HEK293 (cell line): ENCODE measurements at regions not wholly inside any gene's neighbourhood (a gene's known extent, or its start where the extent isn't known, plus 50 kb on each side); places are given as distances from the start of the nearest gene placed in this dataset.

Experiments
- CTCF ChIA-PET: fragments of 350-600 bp; formaldehyde crosslinking; extraction: SDS; loops from one replicate; lab custom pipeline; 2021; ENCODE audit warnings: antibody characterized with exemption; lab: Yijun Ruan, JAX
- POLR2A ChIA-PET: fragments of 300-600 bp; formaldehyde crosslinking; extraction: SDS; loops from one replicate; lab custom pipeline; 2020; ENCODE audit warnings: antibody characterized with exemption, inconsistent platforms; lab: Yijun Ruan, JAX
- H3K27ac ChIP-seq: fragments of 200-500 bp; sonication (Bioruptor generic); 2 replicates; pipeline ENCODE4 v1.5.1; 2014; ENCODE audit warnings: low read depth, low read length, control low read depth, inconsistent platforms; ENCODE audit errors: extremely low read depth
- H3K36me3 ChIP-seq, 2 experiments: fragments of 200-500 bp in 1 of 2; sonication (Bioruptor generic) in 1 of 2; 1 replicate in 1 of 2; 2 replicates in 1 of 2; pipeline ENCODE4 v1.5.1; 2014 to 2017; ENCODE audit warnings: inconsistent platforms in 2 of 2, low read length in 2 of 2; ENCODE audit not compliant: control insufficient read depth in 2 of 2, insufficient read depth in 1 of 2
- H3K4me1 ChIP-seq: fragments of 200-500 bp; sonication (Bioruptor generic); 2 replicates; pipeline ENCODE4 v1.5.1; 2014; ENCODE audit warnings: mild to moderate bottlenecking, low read length, inconsistent platforms; ENCODE audit not compliant: control insufficient read depth, insufficient read depth
- H3K4me3 ChIP-seq: 2 replicates; pipeline ENCODE4 v1.5.1; 2011; ENCODE audit warnings: low read depth, mild to moderate bottlenecking, control low read depth, low read length, moderate library complexity
- H3K9me3 ChIP-seq: fragments of 200-500 bp; sonication (Bioruptor generic); 2 replicates; pipeline ENCODE4 v1.5.1; 2014; ENCODE audit warnings: low read depth, low read length, inconsistent platforms; ENCODE audit not compliant: control insufficient read depth, insufficient read depth
- GLIS1 ChIP-seq: fragments of 450-650 bp; formaldehyde crosslinking; IDR thresholded peaks from 2 replicates; pipeline ENCODE4 v1.5.1; 2016; ENCODE audit warnings: missing biosample characterization, missing genetic modification characterization
- MZF1 ChIP-seq: fragments of 450-650 bp; formaldehyde crosslinking; IDR thresholded peaks from 2 replicates; pipeline ENCODE4 v1.5.1; 2017; ENCODE audit warnings: missing biosample characterization, missing genetic modification characterization, borderline replicate concordance
- REPIN1 ChIP-seq: fragments of 450-650 bp; formaldehyde crosslinking; IDR thresholded peaks from 2 replicates; pipeline ENCODE4 v1.5.1; 2017; ENCODE audit warnings: missing biosample characterization, missing genetic modification characterization, low read depth
- ZBTB1 ChIP-seq: fragments of 450-650 bp; formaldehyde crosslinking; IDR thresholded peaks from 2 replicates; pipeline ENCODE4 v1.5.1; 2016; ENCODE audit warnings: missing biosample characterization, missing genetic modification characterization
- ZBTB17 ChIP-seq: fragments of 450-650 bp; formaldehyde crosslinking; IDR thresholded peaks from 2 replicates; pipeline ENCODE4 v1.5.1; 2016; ENCODE audit warnings: missing biosample characterization, missing genetic modification characterization
- ZBTB7A ChIP-seq: fragments of 450-650 bp; formaldehyde crosslinking; IDR thresholded peaks from 2 replicates; pipeline ENCODE4 v1.5.1; 2016; ENCODE audit warnings: low read depth, missing biosample characterization, missing genetic modification characterization
- ZFP3 ChIP-seq: fragments of 450-650 bp; formaldehyde crosslinking; IDR thresholded peaks from 2 replicates; pipeline ENCODE4 v1.5.1; 2016; ENCODE audit warnings: low read depth, missing biosample characterization, missing genetic modification characterization
- ZNF221 ChIP-seq: fragments of 450-650 bp; formaldehyde crosslinking; IDR thresholded peaks from 2 replicates; pipeline ENCODE4 v1.5.1; 2017; ENCODE audit warnings: missing biosample characterization, missing genetic modification characterization, borderline replicate concordance
- ZNF239 ChIP-seq: fragments of 450-650 bp; formaldehyde crosslinking; IDR thresholded peaks from 2 replicates; pipeline ENCODE4 v1.5.1; 2016; ENCODE audit warnings: missing biosample characterization, missing genetic modification characterization
- ZNF274 ChIP-seq, 2 experiments: fragments of 200-500 bp in 1 of 2; fragments of 450-650 bp in 1 of 2; sonication (Bioruptor generic) in 1 of 2; formaldehyde crosslinking in 1 of 2; IDR thresholded peaks; 2 replicates each; pipeline versions ENCODE4 v1.5.1 to v1.6.1; 2014 to 2016; ENCODE audit warnings: borderline replicate concordance in 1 of 2, inconsistent platforms in 1 of 2, low read length in 1 of 2, missing biosample characterization in 1 of 2, missing genetic modification characterization in 1 of 2
- ZNF571 ChIP-seq: fragments of 450-650 bp; formaldehyde crosslinking; IDR thresholded peaks from 2 replicates; pipeline ENCODE4 v1.5.0; 2017; ENCODE audit warnings: missing biosample characterization, missing genetic modification characterization
- ZNF621 ChIP-seq: fragments of 450-650 bp; formaldehyde crosslinking; IDR thresholded peaks from 2 replicates; pipeline ENCODE4 v1.5.1; 2017; ENCODE audit warnings: missing biosample characterization, missing genetic modification characterization
- ZNF776 ChIP-seq: fragments of 450-650 bp; formaldehyde crosslinking; IDR thresholded peaks from 2 replicates; pipeline ENCODE4 v1.5.0; 2017; ENCODE audit warnings: missing biosample characterization, missing genetic modification characterization, borderline replicate concordance
- ZXDB ChIP-seq: fragments of 450-650 bp; formaldehyde crosslinking; IDR thresholded peaks from 2 replicates; pipeline ENCODE4 v1.5.1; 2016; ENCODE audit warnings: missing biosample characterization, missing genetic modification characterization
- TF ChIP-seq, protein P1 (sequence below): fragments of 450-650 bp; formaldehyde crosslinking; optimal IDR thresholded peaks from 2 replicates; pipeline ENCODE3; 2016; ENCODE audit warnings: missing biosample characterization, mild to moderate bottlenecking, missing genetic modification characterization
- TF ChIP-seq, protein P2 (sequence below): fragments of 450-650 bp; formaldehyde crosslinking; IDR thresholded peaks from 2 replicates; pipeline ENCODE4 v1.5.0; 2017; ENCODE audit warnings: missing biosample characterization, missing genetic modification characterization, borderline replicate concordance
- TF ChIP-seq, protein P3 (sequence below): fragments of 450-650 bp; formaldehyde crosslinking; IDR thresholded peaks from 2 replicates; pipeline ENCODE4 v1.5.1; 2016; ENCODE audit warnings: missing biosample characterization, missing genetic modification characterization
- TF ChIP-seq, protein P4 (sequence below): fragments of 450-650 bp; formaldehyde crosslinking; IDR thresholded peaks from 2 replicates; pipeline ENCODE4 v1.5.1; 2017; ENCODE audit warnings: missing biosample characterization, missing genetic modification characterization
- TF ChIP-seq, protein P5 (sequence below): fragments of 450-650 bp; formaldehyde crosslinking; IDR thresholded peaks from 2 replicates; pipeline ENCODE4 v1.5.1; 2016; ENCODE audit warnings: missing biosample characterization, missing genetic modification characterization

DNA sequence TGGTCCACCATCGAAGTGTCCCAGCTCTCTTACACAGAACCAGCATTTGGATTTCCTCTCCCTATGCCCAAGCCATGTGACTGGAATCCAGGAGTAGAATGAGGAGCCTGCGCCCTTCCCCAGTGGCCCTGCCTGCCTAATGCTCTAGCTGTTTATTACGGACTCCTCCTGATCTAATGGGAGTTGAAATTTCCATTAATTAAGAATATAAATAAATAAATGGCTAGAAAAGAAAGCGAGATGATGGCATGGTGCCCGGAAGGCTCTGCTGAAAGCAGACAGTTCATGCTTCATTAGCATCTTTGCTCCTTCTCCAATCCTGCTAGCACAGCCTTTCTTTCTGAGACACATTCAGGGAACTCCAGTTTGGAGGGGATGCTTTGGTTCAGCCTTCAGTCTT lies 216.2 kb downstream of the SEC16B start:
- H3K4me1 ChIP-seq: no peaks in the 10 kb centered on the region
- ChIA-PET CTCF (interaction anchor here (1.0 kb wide), 1 partner anchor 27 kb away, joined by 5 read pairs; no protein-coding TSS in a partner anchor), POLR2A (no interaction called here)
- no peaks in the 10 kb centered on the region for H3K9me3 ChIP-seq
- TF ChIP-seq ZXDB (tag by site-specific recombination): no peak
- TF ChIP-seq ZNF571 (tag by site-specific recombination): no peak
- TF ChIP-seq ZBTB17: no peak
- TF ChIP-seq ZNF274 (IDR thresholded peaks at IDR 0.05; ENCODE audit: low read length): no peak
- no peak for TF ChIP-seq ZNF274 (tag by site-specific recombination; IDR thresholded peaks at IDR 0.05; ENCODE audit: borderline replicate concordance)
- TF ChIP-seq, protein P1, sequence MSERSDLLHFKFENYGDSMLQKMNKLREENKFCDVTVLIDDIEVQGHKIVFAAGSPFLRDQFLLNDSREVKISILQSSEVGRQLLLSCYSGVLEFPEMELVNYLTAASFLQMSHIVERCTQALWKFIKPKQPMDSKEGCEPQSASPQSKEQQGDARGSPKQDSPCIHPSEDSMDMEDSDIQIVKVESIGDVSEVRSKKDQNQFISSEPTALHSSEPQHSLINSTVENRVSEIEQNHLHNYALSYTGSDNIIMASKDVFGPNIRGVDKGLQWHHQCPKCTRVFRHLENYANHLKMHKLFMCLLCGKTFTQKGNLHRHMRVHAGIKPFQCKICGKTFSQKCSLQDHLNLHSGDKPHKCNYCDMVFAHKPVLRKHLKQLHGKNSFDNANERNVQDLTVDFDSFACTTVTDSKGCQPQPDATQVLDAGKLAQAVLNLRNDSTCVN (tag by site-specific recombination): no peak
- TF ChIP-seq ZNF621 (tag by site-specific recombination): no peak
- TF ChIP-seq, protein P2, sequence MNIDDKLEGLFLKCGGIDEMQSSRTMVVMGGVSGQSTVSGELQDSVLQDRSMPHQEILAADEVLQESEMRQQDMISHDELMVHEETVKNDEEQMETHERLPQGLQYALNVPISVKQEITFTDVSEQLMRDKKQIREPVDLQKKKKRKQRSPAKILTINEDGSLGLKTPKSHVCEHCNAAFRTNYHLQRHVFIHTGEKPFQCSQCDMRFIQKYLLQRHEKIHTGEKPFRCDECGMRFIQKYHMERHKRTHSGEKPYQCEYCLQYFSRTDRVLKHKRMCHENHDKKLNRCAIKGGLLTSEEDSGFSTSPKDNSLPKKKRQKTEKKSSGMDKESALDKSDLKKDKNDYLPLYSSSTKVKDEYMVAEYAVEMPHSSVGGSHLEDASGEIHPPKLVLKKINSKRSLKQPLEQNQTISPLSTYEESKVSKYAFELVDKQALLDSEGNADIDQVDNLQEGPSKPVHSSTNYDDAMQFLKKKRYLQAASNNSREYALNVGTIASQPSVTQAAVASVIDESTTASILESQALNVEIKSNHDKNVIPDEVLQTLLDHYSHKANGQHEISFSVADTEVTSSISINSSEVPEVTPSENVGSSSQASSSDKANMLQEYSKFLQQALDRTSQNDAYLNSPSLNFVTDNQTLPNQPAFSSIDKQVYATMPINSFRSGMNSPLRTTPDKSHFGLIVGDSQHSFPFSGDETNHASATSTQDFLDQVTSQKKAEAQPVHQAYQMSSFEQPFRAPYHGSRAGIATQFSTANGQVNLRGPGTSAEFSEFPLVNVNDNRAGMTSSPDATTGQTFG: no peak
- TF ChIP-seq GLIS1 (tag by site-specific recombination): no peak
- TF ChIP-seq ZFP3 (tag by site-specific recombination): no peak
- no peak for TF ChIP-seq ZBTB1
- no peak for TF ChIP-seq ZBTB7A (tag by site-specific recombination)
- no peak for TF ChIP-seq ZNF239 (tag by site-specific recombination)
- TF ChIP-seq, protein P3, sequence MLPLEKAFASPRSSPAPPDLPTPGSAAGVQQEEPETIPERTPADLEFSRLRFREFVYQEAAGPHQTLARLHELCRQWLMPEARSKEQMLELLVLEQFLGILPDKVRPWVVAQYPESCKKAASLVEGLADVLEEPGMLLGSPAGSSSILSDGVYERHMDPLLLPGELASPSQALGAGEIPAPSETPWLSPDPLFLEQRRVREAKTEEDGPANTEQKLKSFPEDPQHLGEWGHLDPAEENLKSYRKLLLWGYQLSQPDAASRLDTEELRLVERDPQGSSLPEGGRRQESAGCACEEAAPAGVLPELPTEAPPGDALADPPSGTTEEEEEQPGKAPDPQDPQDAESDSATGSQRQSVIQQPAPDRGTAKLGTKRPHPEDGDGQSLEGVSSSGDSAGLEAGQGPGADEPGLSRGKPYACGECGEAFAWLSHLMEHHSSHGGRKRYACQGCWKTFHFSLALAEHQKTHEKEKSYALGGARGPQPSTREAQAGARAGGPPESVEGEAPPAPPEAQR (tag by site-specific recombination): no peak
- no peak for TF ChIP-seq ZNF221 (tag by site-specific recombination)
- H3K4me3 ChIP-seq: no peak overlapping the region
- H3K27ac ChIP-seq: no peak overlapping the region
- H3K36me3 ChIP-seq: no peaks in the 10 kb centered on the region

DNA sequence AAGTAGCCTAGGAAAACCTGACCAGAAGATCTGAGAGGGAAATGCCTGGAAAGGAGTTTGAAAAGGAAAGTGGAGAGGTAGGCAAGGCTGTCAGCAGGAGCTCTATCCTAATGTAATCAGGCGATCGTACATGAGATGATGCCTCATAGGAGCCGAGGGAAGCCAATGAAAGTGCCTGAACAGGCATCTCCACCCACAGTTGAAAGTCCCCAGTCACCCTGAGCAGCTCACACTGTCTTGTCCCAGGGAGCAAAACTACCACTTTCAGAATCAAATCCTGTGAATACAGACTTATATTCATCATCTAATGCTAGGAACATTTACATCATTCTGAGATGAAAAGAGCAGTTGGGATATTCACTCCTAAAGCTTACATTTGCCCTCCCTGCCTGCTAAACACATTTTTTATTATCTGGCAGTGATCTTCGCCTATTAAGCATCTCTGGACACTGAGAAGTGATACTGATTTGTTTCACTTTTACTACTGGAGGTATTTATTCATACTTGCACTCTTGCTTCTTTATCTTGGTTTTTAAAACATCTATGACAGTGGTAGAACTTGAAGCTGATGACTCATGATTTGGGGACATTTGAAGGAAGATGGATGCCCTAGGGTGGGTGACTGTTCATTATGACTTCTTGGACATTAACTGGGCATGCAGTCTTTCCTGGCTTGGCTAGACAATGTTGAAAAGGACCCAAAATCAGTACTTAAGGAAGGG lies 221.6 kb downstream of the SEC16B start:
- H3K27ac ChIP-seq: no peak overlapping the region
- TF ChIP-seq MZF1 (tag by site-specific recombination): no peak
- no peaks in the 10 kb centered on the region for H3K9me3 ChIP-seq
- H3K4me3 ChIP-seq: no peak overlapping the region
- CTCF ChIA-PET: interaction anchor here (0.6 to 1.9 kb wide), 2 partner anchors 156 to 850 kb away, joined by 3 to 5 read pairs; no protein-coding TSS in a partner anchor
- H3K4me1 ChIP-seq: no peaks in the 10 kb centered on the region
- POLR2A ChIA-PET: no interaction called here
- H3K36me3 ChIP-seq: no peaks in the 10 kb centered on the region

DNA sequence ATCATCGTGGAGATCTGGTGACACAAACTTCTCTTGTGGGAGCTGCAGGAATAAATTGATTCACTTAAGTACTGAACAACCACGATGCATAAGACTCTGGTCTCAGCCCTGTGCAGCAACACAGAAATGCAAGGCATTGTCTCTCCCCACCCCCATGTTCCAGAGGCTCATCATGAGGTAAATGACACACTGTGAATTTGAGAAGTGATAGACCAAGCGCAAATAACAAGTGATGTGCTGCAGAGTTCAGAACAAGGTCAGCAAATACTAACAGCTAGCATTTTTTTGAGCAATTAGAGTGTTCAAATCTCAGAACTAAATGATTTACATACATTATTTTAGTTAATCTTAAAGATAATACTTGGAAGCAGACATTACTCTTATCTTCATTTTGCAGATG lies 223.7 kb downstream of the SEC16B start:
- ChIA-PET POLR2A (no interaction called here), CTCF (interaction anchor here (0.6 to 1.5 kb wide), 3 partner anchors 34 to 565 kb away, joined by 3 to 4 read pairs (median 4); no protein-coding TSS in a partner anchor)
- Histone ChIP-seq H3K27ac (no peak overlapping the region), H3K4me3 (no peak overlapping the region), H3K4me1 (no peaks in the 10 kb centered on the region), H3K36me3 (no peaks in the 10 kb centered on the region), H3K9me3 (no peaks in the 10 kb centered on the region)
- TF ChIP-seq ZNF776 (tag by site-specific recombination): no peak
- no peak for TF ChIP-seq REPIN1
- TF ChIP-seq, protein P4, sequence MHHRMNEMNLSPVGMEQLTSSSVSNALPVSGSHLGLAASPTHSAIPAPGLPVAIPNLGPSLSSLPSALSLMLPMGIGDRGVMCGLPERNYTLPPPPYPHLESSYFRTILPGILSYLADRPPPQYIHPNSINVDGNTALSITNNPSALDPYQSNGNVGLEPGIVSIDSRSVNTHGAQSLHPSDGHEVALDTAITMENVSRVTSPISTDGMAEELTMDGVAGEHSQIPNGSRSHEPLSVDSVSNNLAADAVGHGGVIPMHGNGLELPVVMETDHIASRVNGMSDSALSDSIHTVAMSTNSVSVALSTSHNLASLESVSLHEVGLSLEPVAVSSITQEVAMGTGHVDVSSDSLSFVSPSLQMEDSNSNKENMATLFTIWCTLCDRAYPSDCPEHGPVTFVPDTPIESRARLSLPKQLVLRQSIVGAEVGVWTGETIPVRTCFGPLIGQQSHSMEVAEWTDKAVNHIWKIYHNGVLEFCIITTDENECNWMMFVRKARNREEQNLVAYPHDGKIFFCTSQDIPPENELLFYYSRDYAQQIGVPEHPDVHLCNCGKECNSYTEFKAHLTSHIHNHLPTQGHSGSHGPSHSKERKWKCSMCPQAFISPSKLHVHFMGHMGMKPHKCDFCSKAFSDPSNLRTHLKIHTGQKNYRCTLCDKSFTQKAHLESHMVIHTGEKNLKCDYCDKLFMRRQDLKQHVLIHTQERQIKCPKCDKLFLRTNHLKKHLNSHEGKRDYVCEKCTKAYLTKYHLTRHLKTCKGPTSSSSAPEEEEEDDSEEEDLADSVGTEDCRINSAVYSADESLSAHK: no peak
- TF ChIP-seq, protein P5, sequence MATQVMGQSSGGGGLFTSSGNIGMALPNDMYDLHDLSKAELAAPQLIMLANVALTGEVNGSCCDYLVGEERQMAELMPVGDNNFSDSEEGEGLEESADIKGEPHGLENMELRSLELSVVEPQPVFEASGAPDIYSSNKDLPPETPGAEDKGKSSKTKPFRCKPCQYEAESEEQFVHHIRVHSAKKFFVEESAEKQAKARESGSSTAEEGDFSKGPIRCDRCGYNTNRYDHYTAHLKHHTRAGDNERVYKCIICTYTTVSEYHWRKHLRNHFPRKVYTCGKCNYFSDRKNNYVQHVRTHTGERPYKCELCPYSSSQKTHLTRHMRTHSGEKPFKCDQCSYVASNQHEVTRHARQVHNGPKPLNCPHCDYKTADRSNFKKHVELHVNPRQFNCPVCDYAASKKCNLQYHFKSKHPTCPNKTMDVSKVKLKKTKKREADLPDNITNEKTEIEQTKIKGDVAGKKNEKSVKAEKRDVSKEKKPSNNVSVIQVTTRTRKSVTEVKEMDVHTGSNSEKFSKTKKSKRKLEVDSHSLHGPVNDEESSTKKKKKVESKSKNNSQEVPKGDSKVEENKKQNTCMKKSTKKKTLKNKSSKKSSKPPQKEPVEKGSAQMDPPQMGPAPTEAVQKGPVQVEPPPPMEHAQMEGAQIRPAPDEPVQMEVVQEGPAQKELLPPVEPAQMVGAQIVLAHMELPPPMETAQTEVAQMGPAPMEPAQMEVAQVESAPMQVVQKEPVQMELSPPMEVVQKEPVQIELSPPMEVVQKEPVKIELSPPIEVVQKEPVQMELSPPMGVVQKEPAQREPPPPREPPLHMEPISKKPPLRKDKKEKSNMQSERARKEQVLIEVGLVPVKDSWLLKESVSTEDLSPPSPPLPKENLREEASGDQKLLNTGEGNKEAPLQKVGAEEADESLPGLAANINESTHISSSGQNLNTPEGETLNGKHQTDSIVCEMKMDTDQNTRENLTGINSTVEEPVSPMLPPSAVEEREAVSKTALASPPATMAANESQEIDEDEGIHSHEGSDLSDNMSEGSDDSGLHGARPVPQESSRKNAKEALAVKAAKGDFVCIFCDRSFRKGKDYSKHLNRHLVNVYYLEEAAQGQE (tag by site-specific recombination): no peak
